Lung (tissue), 11 donors: ENCODE measurements at regions not wholly inside any gene's neighbourhood (a gene's known extent, or its start where the extent isn't known, plus 50 kb on each side); places are given as distances from the start of the nearest gene placed in this dataset.

Source experiments
- ATAC-seq: fragments of 200-7000 bp; cut with Tn5 transposase; one replicate; pipeline ENCODE4 v1.9.1; 2020; ENCODE audit warnings: moderate number of reproducible peaks; ENCODE audit not compliant: insufficient read depth, low FRiP score
- DNase-seq, 3 donors: peaks; one replicate each; pipeline ENCODE4 v3.0.0-alpha.2; 2013 to 2017
- H3K27ac ChIP-seq, 2 donors: one replicate each; pipeline ENCODE4 v1.5.1; 2013; ENCODE audit warnings: mild to moderate bottlenecking in 2 of 2, moderate library complexity in 2 of 2, control low read depth in 1 of 2, inconsistent platforms in 1 of 2, low read depth in 1 of 2, low read length in 1 of 2
- H3K27me3 ChIP-seq, 3 donors: one replicate each; pipeline ENCODE4 v1.5.1; 2013; ENCODE audit warnings: low read length in 2 of 3; ENCODE audit not compliant: control insufficient read depth in 3 of 3, insufficient read depth in 3 of 3
- H3K36me3 ChIP-seq, 4 donors: one replicate each; pipeline ENCODE4 v1.5.1; 2013; ENCODE audit warnings: low read length in 4 of 4, mild to moderate bottlenecking in 1 of 4, moderate library complexity in 1 of 4; ENCODE audit not compliant: control insufficient read depth in 4 of 4, insufficient read depth in 4 of 4
- H3K4me1 ChIP-seq, 5 donors: one replicate each; pipeline ENCODE4 v1.5.1; 2013; ENCODE audit warnings: low read length in 5 of 5, mild to moderate bottlenecking in 2 of 5, moderate library complexity in 1 of 5; ENCODE audit not compliant: control insufficient read depth in 5 of 5, insufficient read depth in 5 of 5
- H3K4me3 ChIP-seq: one replicate; pipeline ENCODE4 v1.5.1; 2013; ENCODE audit warnings: mild to moderate bottlenecking, control low read depth, moderate library complexity
- H3K9ac ChIP-seq, 2 donors: one replicate each; pipeline ENCODE4 v1.5.1; 2013; ENCODE audit warnings: low read length in 2 of 2, control low read depth in 1 of 2; ENCODE audit not compliant: insufficient read depth in 1 of 2
- H3K9me3 ChIP-seq, 4 donors: one replicate each; pipeline ENCODE4 v1.5.1; 2013; ENCODE audit warnings: low read length in 3 of 4, mild to moderate bottlenecking in 1 of 4, moderate library complexity in 1 of 4; ENCODE audit not compliant: control insufficient read depth in 4 of 4, insufficient read depth in 3 of 4
- CTCF ChIP-seq: IDR thresholded peaks from 2 replicates; pipeline ENCODE4 v1.5.1; 2012; ENCODE audit warnings: mild to moderate bottlenecking; ENCODE audit errors: control extremely low read depth, extremely low read depth
- WGBS, 2 donors: extraction: QIAGEN DNeasy Blood & Tissue Kit; methylation state at CpG; one replicate each; pipeline ENCODE4 v1.1.7; 2013; 5-methylcytosine and 5-hydroxymethylcytosine counted together
- donor health status: control.
- donor health status: control.
- donor health status: Bipolar disorder and iron deficiency.
- donor health status: healthy.
- donor health status: DM: yes; HTN: yes; CAD: no.

- H3K27me3 ChIP-seq = no peaks in the 10 kb centered on the region
- H3K9me3 ChIP-seq = peaks cover 0 to 4% (median 0%) of the 10 kb centered on the region in 4 donors
- 61 to 71% methylated on average over 3 of the region's 3 CpGs for WGBS, 2 donors
- TF ChIP-seq CTCF = no peak
- ATAC-seq (no peak), DNase-seq (peak in 2 of 3 donors; percentile 1 to 4)
- no peak overlapping the region for H3K4me3 ChIP-seq
- H3K36me3 ChIP-seq = no peaks in the 10 kb centered on the region
- H3K27ac ChIP-seq = no peak overlapping the region
- H3K9ac ChIP-seq = no peak overlapping the region
- peaks cover 0 to 3% (median 0%) of the 10 kb centered on the region in 5 donors for H3K4me1 ChIP-seq
These were observed 956.7 kb downstream of the CCSER2 start for GRCh38 chr10:85284778-85285770.

- TF ChIP-seq CTCF = no peak
- H3K4me3 ChIP-seq = no peak overlapping the region
These were observed 965.1 kb downstream of the CCSER2 start for GRCh38 chr10:85293483-85293882.

GRCh38 chr10:85311613-85312337 is 983.4 kb downstream of the CCSER2 start:
- peak in 2 of 3 donors; percentile 48 to 76 for DNase-seq
- Histone ChIP-seq H3K27ac (no peak overlapping the region), H3K27me3 (no peaks in the 10 kb centered on the region), H3K4me1 (no peaks in the 10 kb centered on the region), H3K4me3 (no peak overlapping the region), H3K36me3 (no peaks in the 10 kb centered on the region), H3K9me3 (no peaks in the 10 kb centered on the region), H3K9ac (no peak overlapping the region)
- peak; percentile 78 for ATAC-seq
- TF ChIP-seq CTCF = no peak
- WGBS, 2 donors = 42 to 69% methylated on average over 2 of the region's 2 CpGs

More at GRCh38 chr10:85293483-85293882, 965.1 kb downstream of the CCSER2 start:
- no peak for DNase-seq
- Histone ChIP-seq H3K9me3 (peaks cover 0 to 4% (median 0%) of the 10 kb centered on the region in 4 donors), H3K36me3 (no peaks in the 10 kb centered on the region), H3K27ac (no peak overlapping the region), H3K4me1 (no peaks in the 10 kb centered on the region), H3K9ac (no peak overlapping the region), H3K27me3 (no peaks in the 10 kb centered on the region)
- no peak for ATAC-seq
- 84 to 88% methylated on average over 3 of the region's 3 CpGs for WGBS, 2 donors
